AG04449 (cell line): ENCODE measurements at regions not wholly inside any gene's neighbourhood (a gene's known extent, or its start where the extent isn't known, plus 50 kb on each side); places are given as distances from the start of the nearest gene placed in this dataset.

Source experiments
- CTCF ChIA-PET: fragments of 350-600 bp; formaldehyde crosslinking; extraction: SDS; loops from one replicate; lab custom pipeline; 2021; ENCODE audit warnings: antibody characterized with exemption; lab: Yijun Ruan, JAX
- POLR2A ChIA-PET: fragments of 400-600, 350-600 bp; formaldehyde crosslinking; extraction: SDS; loops from one replicate; lab custom pipeline; 2020; ENCODE audit warnings: antibody characterized with exemption, inconsistent platforms; lab: Yijun Ruan, JAX
- DNase-seq: peaks from one replicate; pipeline ENCODE4 v3.0.0-alpha.2; 2010; ENCODE audit warnings: low read depth, low spot score
- H3K4me3 ChIP-seq: 2 replicates; pipeline ENCODE4 v1.5.1; 2011; ENCODE audit warnings: low read depth, mild to moderate bottlenecking, control low read depth, low read length
- CTCF ChIP-seq: IDR thresholded peaks from one replicate; pipeline ENCODE4 v1.5.1; 2011; ENCODE audit warnings: mild to moderate bottlenecking, moderate library complexity, low read length, control low read depth, inconsistent platforms; ENCODE audit not compliant: insufficient read depth; ENCODE audit errors: missing control alignments

- ChIA-PET CTCF (no interaction called here), POLR2A (no interaction called here)
- H3K4me3 ChIP-seq: no peak overlapping the region
- no peak for TF ChIP-seq CTCF
- DNase-seq: no peak
These were observed 587.6 kb downstream of the NPHP4 start for GRCh38 chr1:5404412-5405203.

DNA sequence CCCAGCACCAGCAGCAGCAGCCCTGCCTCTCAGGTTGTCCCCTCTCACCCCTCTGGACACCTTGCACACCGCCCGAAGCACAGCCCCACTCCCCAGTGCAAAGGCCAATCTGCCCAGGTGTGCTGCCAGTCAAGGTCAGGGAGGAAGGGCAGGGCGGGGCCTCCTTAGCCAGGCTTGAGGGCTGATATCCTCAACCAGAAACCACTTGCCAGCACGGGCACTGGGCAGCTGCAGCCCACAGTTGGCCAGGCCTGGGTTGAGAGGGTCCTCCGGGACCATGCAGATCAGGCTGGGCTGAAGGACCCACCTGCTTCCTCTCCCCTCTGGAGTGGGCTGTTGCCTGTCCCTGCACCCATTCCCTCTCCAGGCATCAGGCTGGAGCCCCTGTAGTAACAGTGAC is 588.3 kb downstream of the NPHP4 start:
- TF ChIP-seq CTCF: no peak
- POLR2A ChIA-PET: no interaction called here
- CTCF ChIA-PET: no interaction called here
- H3K4me3 ChIP-seq: no peak overlapping the region
- DNase-seq: no peak

- CTCF ChIA-PET: no interaction called here
- POLR2A ChIA-PET: no interaction called here
- DNase-seq: no peak
- TF ChIP-seq CTCF: no peak
- no peak overlapping the region for H3K4me3 ChIP-seq
These were observed 589.6 kb downstream of the NPHP4 start for GRCh38 chr1:5402618-5403017.

DNA sequence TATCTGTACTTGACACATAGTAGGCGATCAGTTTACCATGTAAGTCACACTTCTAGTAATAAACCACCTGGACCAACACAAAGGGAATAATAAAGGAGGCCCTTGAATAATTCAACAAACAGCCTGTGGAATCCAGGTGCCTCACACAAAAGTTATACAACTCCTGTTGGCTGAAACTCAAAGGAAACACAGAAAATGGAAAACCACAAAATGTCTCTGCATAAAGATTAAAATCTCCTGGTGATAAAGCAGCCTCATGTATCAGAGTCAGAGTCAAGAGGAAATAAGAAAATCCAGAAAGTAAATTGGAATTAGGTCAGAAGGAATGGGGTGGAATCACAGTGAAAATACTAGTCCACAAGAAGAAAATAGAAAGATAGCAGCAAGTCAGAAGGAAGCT is 592.5 kb downstream of the NPHP4 start:
- CTCF ChIA-PET: no interaction called here
- DNase-seq: no peak
- no peak for TF ChIP-seq CTCF
- POLR2A ChIA-PET: no interaction called here
- no peak overlapping the region for H3K4me3 ChIP-seq

- TF ChIP-seq CTCF: no peak
- no peak overlapping the region for H3K4me3 ChIP-seq
- CTCF ChIA-PET: no interaction called here
- POLR2A ChIA-PET: no interaction called here
- DNase-seq: no peak
These were observed 595.6 kb downstream of the NPHP4 start for GRCh38 chr1:5396593-5396992.

- CTCF ChIA-PET: no interaction called here
- H3K4me3 ChIP-seq: no peak overlapping the region
- no peak for DNase-seq
- POLR2A ChIA-PET: no interaction called here
- TF ChIP-seq CTCF: no peak
These were observed 598.1 kb downstream of the NPHP4 start for GRCh38 chr1:5394111-5394510.
